GM21390 (cell line): ENCODE measurements at regions not wholly inside any gene's neighbourhood (a gene's known extent, or its start where the extent isn't known, plus 50 kb on each side); places are given as distances from the start of the nearest gene placed in this dataset.

Source experiments
- ATAC-seq: cut with Tn5 transposase; IDR thresholded peaks from one replicate; pipeline ENCODE4 v1.9.1; 2021; ENCODE audit not compliant: unreplicated experiment

- ATAC-seq: no peak
These were observed 159.5 kb upstream of the NDUFV2 start for GRCh38 chr18:8942909-8943545.

DNA sequence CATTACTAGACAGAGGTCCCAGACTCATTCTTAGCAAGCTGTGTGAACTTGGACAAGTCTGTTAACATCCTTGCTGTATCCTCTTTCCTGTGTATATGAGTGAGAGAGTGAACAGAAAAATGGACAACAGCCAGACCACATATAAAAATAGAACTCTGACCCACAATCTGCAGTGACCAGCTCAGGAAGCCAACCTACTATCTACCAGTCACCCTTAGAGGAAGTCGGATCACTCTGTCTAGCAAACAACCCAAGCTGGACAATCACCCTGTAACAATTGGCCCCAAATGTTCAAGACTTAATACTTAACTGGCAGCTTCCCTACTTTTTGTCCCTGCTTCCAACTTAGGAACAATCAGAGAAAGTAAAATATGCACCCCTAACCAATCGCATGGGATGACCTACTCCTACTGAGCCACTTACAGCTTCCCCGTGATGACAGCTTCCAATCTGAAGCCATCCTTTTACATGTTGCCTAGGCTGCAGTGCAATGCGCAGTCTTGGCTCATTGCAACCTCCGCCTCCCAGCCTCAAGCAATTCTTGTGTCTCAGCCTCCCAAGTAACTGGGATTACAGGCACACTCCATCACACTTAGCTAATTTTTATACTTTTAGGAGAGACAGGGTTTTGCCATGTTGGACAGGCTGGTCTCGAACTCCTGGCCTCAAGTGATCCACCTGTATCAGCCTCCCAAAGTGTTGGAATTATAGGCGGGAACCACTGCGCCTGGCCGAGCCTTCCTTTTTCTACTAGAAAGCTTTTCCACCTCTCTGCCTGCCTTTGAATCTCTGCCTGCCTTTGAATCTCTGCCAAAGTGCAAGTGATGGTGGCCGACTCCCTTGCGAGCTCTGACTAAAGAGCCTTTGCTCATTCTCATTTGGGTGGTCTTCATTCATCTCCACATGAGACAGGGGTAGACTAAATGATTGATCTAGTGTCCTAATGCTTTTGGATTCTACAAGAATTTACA, 158.3 kb upstream of the NDUFV2 start:
- no peak for ATAC-seq

GRCh38 chr18:8944871-8945245, 157.6 kb upstream of the NDUFV2 start:
- no peak for ATAC-seq

DNA sequence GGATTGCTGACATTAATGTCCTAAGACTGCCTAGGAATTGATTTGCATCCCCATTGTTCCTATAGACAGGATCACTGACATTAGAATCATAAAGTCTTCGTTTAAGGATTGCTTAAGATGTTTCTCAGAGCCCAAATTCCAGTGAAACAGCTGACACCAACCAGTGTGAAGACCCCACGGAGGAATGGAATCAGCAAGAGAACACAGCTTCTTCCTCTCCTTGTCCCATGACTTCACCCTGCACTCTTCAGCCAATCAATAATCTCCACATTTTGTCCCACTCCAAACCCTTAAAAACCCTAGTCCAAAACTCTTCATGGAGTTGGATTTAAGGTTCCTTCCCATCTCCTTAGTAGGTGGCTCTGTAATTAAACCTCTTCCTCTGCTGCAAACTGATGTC, 157.0 kb upstream of the NDUFV2 start:
- ATAC-seq: no peak

GRCh38 chr18:8946066-8946838, 156.2 kb upstream of the NDUFV2 start:
- ATAC-seq: no peak

DNA sequence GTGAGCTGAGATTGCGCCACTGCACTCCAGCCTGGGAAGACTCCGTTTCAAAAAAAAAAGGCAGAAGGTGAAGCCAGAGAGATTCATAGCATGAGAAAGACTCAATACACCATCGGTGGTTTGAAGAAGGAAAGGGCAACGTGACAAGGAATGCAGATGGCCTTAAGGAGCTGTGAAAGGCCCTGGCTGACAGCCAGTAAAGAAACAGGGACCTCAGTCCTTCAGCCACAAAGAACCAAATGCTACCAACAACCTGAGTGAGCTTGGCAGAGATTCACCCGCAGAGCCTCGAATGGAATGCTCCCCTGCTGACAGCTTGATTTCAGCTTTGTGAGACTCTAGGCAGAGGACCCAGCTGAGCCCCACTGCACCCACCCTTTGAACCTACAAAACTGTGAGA, 154.9 kb upstream of the NDUFV2 start:
- no peak for ATAC-seq

DNA sequence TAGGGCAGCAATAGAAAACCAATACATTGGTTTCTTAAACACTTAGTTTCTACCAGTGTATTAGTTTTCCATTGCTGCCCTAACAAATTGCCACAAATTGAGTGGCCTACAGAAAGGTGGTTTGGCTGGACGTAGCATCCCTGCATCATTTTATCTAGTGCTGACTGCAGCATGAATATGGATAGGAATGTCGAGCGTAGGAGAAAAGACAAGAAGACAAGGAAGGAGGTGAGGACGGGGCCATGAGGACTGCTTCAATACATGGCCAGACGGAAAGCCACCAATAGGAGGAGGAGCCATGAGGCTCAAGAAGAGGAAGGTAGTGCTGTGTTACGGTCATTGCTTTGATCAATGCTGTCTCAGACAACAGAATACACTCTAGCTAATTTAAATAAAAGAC, 154.5 kb upstream of the NDUFV2 start:
- no peak for ATAC-seq

DNA sequence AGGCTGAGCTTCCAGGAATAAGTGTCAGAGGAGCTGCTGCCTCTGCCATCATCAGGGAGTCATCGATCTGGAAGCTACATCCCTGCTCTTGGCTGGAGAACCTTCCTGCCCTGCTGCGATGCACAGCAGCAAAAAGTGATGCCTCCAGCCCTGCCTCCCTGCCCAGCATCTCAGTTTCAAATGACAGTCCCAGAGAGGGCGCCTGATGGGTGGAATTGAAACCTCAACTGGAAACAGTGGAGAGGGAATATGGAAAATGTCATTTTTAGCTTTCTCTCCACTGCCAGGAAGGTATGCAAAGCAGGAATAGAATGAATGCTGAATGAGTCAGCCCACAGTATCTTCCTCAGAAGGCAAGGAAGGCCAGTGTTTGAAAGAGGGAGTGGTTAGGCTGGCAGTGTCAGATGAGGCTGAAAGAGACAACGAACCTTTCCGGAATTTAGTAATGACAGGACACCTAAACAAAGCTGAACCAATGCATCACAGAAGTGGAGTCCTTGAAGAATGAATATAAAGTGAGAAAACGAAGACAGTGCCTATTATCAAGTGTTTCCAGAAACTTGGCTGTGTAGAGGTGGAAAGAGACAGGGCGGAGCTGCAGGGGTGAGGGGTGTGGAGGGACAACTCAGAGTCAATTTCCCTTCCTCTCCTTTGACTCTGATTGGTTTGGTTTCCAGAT, 153.9 kb upstream of the NDUFV2 start:
- ATAC-seq: no peak

- ATAC-seq: no peak
These were observed 153.3 kb upstream of the NDUFV2 start for GRCh38 chr18:8949206-8949605.

DNA sequence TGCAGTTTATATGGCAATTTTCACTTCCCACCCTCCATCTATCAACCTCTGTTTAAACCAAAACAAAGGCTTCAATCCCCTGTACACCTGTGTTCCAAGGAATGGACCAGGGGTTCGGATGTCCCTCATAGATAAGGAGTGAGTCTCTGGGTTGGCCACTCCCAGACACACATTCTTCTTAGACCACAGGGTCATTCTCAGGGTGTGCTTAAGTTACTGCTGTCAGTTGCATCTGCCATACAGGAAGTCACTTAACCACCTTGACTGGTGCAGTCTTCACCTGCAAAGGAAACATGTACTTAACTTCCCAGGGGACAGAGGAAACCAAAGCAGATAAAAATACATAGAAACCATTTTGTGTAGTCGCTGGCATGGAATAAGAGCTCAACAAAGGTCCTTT, 151.0 kb upstream of the NDUFV2 start:
- no peak for ATAC-seq

DNA sequence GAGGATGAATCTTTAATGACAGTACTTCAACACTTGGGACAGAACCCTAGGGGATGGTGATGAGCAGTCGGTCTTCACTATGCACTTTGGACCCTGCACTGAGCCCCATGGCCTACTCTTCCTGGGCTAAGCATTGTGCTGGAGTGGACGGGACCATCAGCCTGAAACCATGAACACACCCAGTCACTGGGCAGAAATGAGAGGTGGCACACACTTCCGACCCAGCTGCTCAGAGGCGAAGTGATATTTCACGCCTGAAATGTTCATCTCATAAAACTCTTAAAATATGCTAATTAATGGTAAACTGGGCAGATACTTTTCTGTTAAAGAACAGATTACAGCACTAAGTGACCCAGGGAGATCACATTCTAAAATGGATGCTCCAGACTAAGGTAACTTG, 150.3 kb upstream of the NDUFV2 start:
- ATAC-seq: no peak

DNA sequence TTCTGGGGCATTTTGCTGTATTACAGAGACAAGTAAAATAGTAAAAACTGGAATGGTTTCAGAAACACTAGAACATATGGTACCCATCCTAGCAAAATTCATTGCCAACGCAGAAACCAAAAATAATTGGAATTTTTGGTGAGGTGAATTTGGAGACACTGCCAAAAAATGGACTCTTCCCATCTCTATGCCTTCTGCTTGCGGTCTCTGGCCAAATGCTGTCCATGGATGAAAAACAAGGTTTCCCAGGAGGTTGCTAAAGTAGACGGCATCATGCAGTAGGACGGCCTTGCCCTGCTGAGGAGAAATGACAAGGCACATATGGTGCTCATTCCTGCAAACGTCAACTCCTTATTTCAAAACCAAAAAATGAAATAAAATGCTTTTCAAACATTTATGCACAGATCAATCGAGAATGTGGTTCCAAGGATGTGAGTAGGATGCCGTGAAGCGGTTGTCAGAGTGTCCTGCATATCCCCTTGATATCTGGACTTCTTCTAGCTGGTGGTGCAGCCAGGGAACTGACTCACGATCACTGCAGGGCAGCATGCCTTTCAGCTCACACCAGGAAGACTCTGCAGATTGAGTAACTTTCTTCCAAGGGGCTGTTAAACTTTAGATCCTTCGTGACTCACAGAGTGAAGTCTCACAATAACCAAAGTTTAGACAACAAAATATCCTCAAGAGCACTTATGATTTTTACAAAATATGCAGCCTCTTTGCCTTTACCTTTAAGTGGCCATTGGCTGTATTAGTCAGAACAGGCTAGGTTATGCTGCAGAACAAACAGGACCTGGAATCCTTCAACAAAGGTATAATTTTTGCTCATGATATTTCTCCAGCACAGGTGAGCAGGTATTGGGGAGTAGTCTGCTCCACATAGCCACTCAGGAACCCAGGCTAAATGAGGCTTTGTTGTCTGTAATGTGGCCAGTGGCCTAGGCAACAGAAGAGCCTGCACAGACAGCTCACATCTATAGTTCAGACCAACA, 149.4 kb upstream of the NDUFV2 start:
- no peak for ATAC-seq

- ATAC-seq: no peak
These were observed 144.8 kb upstream of the NDUFV2 start for GRCh38 chr18:8957731-8958130.

DNA sequence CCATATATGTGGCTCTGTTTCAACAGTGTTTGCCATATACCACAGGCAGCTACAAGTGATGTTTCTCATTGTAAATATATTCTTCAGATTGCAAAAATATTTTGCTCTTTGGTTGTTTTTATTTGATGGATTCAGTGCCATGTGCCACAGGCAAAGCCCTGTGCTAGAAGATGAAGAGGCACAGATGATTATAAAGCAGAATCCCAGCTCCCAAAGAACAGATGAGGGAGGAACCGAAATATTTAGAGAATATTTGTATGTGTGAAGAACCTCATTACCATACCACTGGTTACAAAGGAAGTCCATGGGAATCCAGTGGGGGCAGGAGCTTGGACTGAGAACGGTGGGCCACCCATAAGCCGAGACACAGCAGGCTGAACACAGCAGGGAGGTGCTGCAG, 143.8 kb upstream of the NDUFV2 start:
- no peak for ATAC-seq

GRCh38 chr18:8959551-8960135, 142.9 kb upstream of the NDUFV2 start:
- ATAC-seq: no peak

DNA sequence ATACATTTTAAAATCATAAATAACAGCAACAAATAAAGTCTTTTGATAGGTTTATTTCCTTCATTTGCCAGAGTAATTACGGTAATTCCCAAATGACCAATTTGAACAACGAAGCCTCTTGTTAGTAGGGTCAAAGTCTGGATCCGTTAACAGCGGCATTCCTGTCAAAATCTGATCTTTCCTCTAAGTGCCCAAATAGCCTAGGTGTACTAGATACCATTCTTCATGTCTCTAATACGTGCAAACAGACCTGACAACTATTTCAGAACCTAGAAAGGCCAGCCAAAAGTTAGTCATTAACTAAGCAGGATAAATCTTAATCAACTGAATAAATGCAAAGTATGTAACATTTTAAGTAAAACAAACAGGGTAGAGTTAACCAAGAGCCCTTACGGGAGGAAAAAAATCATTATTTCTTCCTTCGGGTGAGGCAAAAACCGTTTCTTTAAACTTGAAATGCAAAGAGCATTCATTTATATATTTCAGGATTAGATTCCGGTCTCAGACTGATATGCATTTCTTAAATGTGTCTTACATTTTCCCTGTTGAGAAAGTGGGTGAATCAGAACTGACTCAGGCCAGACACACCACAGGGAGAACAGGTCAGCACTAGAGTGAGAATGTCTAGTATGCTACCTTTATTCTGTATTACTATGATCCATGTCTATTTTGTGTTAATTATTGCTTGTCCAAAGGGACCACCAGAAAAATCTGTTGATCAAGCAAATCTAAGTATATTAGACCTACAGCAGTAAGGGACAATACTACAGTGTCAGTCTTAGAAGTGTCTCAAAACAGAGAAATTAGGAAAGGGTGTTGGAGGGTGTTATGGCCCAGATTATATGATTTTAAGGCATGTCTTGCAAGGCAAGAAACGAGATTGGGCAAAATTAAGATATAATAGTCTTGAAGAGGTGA, 141.5 kb upstream of the NDUFV2 start:
- no peak for ATAC-seq

GRCh38 chr18:8962192-8962779, 140.2 kb upstream of the NDUFV2 start:
- ATAC-seq: no peak
